K562 (cell line): ENCODE measurements at regions not wholly inside any gene's neighbourhood (a gene's known extent, or its start where the extent isn't known, plus 50 kb on each side); places are given as distances from the start of the nearest gene placed in this dataset.
A peak's percentile ranks its signal among the peaks of the same experiment; 100 is the strongest.

Source experiments
- ATAC-seq: fragments of 200-7000 bp; cut with Tn5 transposase; 3 replicates; pipeline ENCODE4 v1.9.1; 2020; ENCODE audit warnings: moderate library complexity
- BruUV-seq: library from RNA; stranded (reverse); fragments of 400-500 nt; replicated peaks from 2 replicates; lab custom pipeline; 2021; lab: Mats Ljungman, UMichigan
- CTCF ChIA-PET: fragments of 300-600 bp; formaldehyde crosslinking; extraction: SDS; loops from one replicate; lab custom pipeline; 2021; ENCODE audit warnings: low intra/inter-chr PET ratio; lab: Yijun Ruan, JAX
- POLR2A ChIA-PET: fragments of 300-600, 350-650 bp; sonication (Branson Sonifier 250); formaldehyde crosslinking; extraction: SDS; loops from one replicate; lab custom pipeline; 2021; ENCODE audit warnings: antibody characterized with exemption, inconsistent platforms; lab: Yijun Ruan, JAX
- DNase-seq, 4 experiments: peaks; one replicate each; pipeline versions ENCODE4 v3.0.0 to v3.0.0-alpha.2; 2011 to 2018; ENCODE audit warnings: low spot score in 3 of 4, mixed read lengths in 3 of 4; ENCODE audit errors: extremely low read depth in 1 of 4
- FAIRE-seq: peaks from 2 replicates; lab custom pipeline; 2011; peaks lifted over from hg19 to GRCh38; lab: Jason Lieb, UNC
- H2AFZ ChIP-seq: 2 replicates; pipeline ENCODE4 v1.6.0; 2011; ENCODE audit warnings: low read depth, low read length, control low read depth, inconsistent platforms
- H3K27ac ChIP-seq: fragments of 200-600 bp; 3 replicates; pipeline ENCODE4 v1.8.0; 2011; ENCODE audit warnings: low read depth, mild to moderate bottlenecking, control low read depth, inconsistent platforms, low read length, moderate library complexity, mixed read lengths; ENCODE audit errors: extremely low read depth
- H3K27me3 ChIP-seq, 2 experiments: fragments of 300-600 bp in 1 of 2; 2 replicates in 1 of 2; 3 replicates in 1 of 2; pipeline versions ENCODE4 v1.6.0 to v1.8.0; 2011; ENCODE audit warnings: inconsistent platforms in 2 of 2, low read length in 2 of 2, mild to moderate bottlenecking in 1 of 2, mixed read lengths in 1 of 2, moderate library complexity in 1 of 2; ENCODE audit not compliant: control insufficient read depth in 2 of 2, insufficient read depth in 2 of 2
- H3K36me3 ChIP-seq: fragments of 300-600 bp; 3 replicates; pipeline ENCODE4 v1.8.0; 2011; ENCODE audit warnings: mild to moderate bottlenecking, low read length, inconsistent platforms; ENCODE audit not compliant: control insufficient read depth, insufficient read depth
- H3K4me1 ChIP-seq, 2 experiments: fragments of 200-600 bp in 1 of 2; replicated peaks in 1 of 2; 2 replicates in 1 of 2; 3 replicates in 1 of 2; pipeline versions ENCODE4 v1.5.1 to v1.8.0; 2011; ENCODE audit warnings: inconsistent platforms in 2 of 2, low read length in 2 of 2, mild to moderate bottlenecking in 1 of 2, mixed read lengths in 1 of 2, moderate library complexity in 1 of 2; ENCODE audit not compliant: control insufficient read depth in 2 of 2, insufficient read depth in 2 of 2
- H3K4me2 ChIP-seq: 2 replicates; pipeline ENCODE4 v1.6.1; 2011; ENCODE audit warnings: low read length, control low read depth, inconsistent platforms, mixed read lengths; ENCODE audit not compliant: insufficient read depth
- H3K4me3 ChIP-seq: fragments of 200-600 bp; sonication (generic), shearing (Covaris generic); 2 replicates; pipeline ENCODE4 v1.5.1; 2016; ENCODE audit warnings: control low read depth, inconsistent platforms
- H3K79me2 ChIP-seq: fragments of 200-600 bp; 3 replicates; pipeline ENCODE4 v1.8.0; 2011; ENCODE audit warnings: low read length, inconsistent platforms; ENCODE audit not compliant: control insufficient read depth, insufficient read depth
- H3K9ac ChIP-seq, 2 experiments: 2 replicates each; pipeline versions ENCODE4 v1.6.0 to v1.6.1; 2011; ENCODE audit warnings: low read depth in 2 of 2, low read length in 2 of 2, control low read depth in 1 of 2, inconsistent platforms in 1 of 2, mild to moderate bottlenecking in 1 of 2, mixed read lengths in 1 of 2; ENCODE audit not compliant: insufficient read depth in 1 of 2
- H3K9me1 ChIP-seq: one replicate; pipeline ENCODE4 v1.6.0; 2011; ENCODE audit warnings: inconsistent platforms, mild to moderate bottlenecking, low read length, moderate library complexity; ENCODE audit not compliant: control insufficient read depth, insufficient read depth
- H3K9me3 ChIP-seq: replicated peaks from 2 replicates; pipeline ENCODE4 v1.5.1; 2011; ENCODE audit warnings: low read depth, low read length, inconsistent platforms; ENCODE audit not compliant: control insufficient read depth, insufficient read depth
- H4K20me1 ChIP-seq: replicated peaks from 2 replicates; pipeline ENCODE4 v1.6.1; 2011; ENCODE audit warnings: low read length, inconsistent platforms, mixed read lengths; ENCODE audit not compliant: control insufficient read depth, insufficient read depth
- ARID2 ChIP-seq: fragments of 450-650 bp; IDR thresholded peaks from 2 replicates; pipeline ENCODE4 v1.6.1; 2017; ENCODE audit warnings: antibody characterized with exemption, mild to moderate bottlenecking
- SRF ChIP-seq, 2 experiments: fragments of 250-450, 450-650 bp in 1 of 2; sonication (Bioruptor Pico) in 1 of 2; sonication (generic) in 1 of 2; formaldehyde crosslinking; IDR thresholded peaks; 2 replicates each; pipeline versions ENCODE4 v1.5.0 to v1.5.1; 2020 to 2022; ENCODE audit warnings: mild to moderate bottlenecking in 1 of 2, missing genetic modification reagents in 1 of 2
- TGIF2 ChIP-seq: sonication (generic); formaldehyde crosslinking; IDR thresholded peaks from 2 replicates; pipeline ENCODE4 v1.8.1; 2022; ENCODE audit warnings: mild to moderate bottlenecking, missing genetic modification reagents, moderate library complexity
- THRAP3 ChIP-seq: fragments of 450-650 bp; IDR thresholded peaks from 2 replicates; pipeline ENCODE4 v1.6.1; 2016; ENCODE audit warnings: mild to moderate bottlenecking, inconsistent platforms, borderline replicate concordance
- YBX1 ChIP-seq: fragments of 450-650 bp; IDR thresholded peaks from 2 replicates; pipeline ENCODE4 v1.7.1; 2016; ENCODE audit warnings: mild to moderate bottlenecking
- WGBS: fragments of 100-300 bp; shearing (Covaris generic); methylation state at CpG from one replicate; pipeline ENCODE4 v1.1.6; 2016; ENCODE audit warnings: low coverage, mixed read lengths; ENCODE audit not compliant: insufficient coverage; ENCODE audit errors: missing lambda C conversion rate; 5-methylcytosine and 5-hydroxymethylcytosine counted together
- in situ Hi-C: fragments of 300-500 bp; cut with MboI; formaldehyde crosslinking; loops from 4 replicates; pipeline ENCODE4 v1.15.0; 2018; ENCODE audit warnings: inconsistent platforms, mixed read lengths
- intact Hi-C: fragments of 100-400 bp; cut with micrococcal nuclease; formaldehyde crosslinking; loops from 2 replicates; pipeline ENCODE4 v1.14.2; 2022
- TF ChIP-seq, protein P1 (sequence below): fragments of 250-450 bp; sonication (Bioruptor Pico); IDR thresholded peaks from 2 replicates; pipeline ENCODE4 v1.4.0; 2020; ENCODE audit warnings: mild to moderate bottlenecking
- TF ChIP-seq, protein P2 (sequence below): fragments of 450-650 bp; formaldehyde crosslinking; IDR thresholded peaks from 2 replicates; pipeline ENCODE4 v1.4.0; 2020; ENCODE audit warnings: mild to moderate bottlenecking, moderate library complexity

DNA sequence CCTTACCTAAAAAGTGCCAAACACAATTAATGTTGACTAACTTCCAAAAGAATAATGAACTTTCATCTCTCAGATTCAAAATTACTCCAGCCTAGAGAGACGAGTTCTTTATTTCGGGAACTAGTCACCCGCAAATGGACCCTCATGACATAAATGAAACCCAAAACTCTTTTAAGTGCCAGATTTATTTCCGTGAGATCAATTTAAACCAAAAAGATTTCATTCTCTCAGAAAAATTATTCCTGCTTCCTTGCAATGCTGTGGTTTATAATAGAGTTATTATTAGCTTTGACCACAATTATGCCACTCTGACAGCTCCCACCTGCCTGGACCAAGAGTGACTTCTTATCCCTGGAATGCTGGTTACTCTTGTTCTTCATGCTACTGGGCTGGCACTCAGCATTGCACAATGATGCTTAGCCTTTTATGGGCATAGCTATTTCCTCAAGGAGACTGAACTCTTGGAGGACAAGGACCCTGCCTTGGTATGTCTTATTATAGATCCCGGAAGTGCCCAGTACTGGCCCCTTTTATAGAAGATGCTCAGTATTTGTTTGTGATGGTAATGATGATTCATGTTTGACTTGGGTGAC, 183.5 kb downstream of the SNX18 start:
- Histone ChIP-seq H3K4me3 (no peak overlapping the region), H3K4me1 (no peaks in the 10 kb centered on the region)
- TF ChIP-seq ARID2: no peak
- TF ChIP-seq TGIF2 (CRISPR knock-in tag): no peak
- TF ChIP-seq, protein P1, sequence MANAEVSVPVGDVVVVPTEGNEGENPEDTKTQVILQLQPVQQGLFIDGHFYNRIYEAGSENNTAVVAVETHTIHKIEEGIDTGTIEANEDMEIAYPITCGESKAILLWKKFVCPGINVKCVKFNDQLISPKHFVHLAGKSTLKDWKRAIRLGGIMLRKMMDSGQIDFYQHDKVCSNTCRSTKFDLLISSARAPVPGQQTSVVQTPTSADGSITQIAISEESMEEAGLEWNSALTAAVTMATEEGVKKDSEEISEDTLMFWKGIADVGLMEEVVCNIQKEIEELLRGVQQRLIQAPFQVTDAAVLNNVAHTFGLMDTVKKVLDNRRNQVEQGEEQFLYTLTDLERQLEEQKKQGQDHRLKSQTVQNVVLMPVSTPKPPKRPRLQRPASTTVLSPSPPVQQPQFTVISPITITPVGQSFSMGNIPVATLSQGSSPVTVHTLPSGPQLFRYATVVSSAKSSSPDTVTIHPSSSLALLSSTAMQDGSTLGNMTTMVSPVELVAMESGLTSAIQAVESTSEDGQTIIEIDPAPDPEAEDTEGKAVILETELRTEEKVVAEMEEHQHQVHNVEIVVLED (CRISPR knock-in tag): no peak
- TF ChIP-seq YBX1: no peak
- TF ChIP-seq, protein P2, sequence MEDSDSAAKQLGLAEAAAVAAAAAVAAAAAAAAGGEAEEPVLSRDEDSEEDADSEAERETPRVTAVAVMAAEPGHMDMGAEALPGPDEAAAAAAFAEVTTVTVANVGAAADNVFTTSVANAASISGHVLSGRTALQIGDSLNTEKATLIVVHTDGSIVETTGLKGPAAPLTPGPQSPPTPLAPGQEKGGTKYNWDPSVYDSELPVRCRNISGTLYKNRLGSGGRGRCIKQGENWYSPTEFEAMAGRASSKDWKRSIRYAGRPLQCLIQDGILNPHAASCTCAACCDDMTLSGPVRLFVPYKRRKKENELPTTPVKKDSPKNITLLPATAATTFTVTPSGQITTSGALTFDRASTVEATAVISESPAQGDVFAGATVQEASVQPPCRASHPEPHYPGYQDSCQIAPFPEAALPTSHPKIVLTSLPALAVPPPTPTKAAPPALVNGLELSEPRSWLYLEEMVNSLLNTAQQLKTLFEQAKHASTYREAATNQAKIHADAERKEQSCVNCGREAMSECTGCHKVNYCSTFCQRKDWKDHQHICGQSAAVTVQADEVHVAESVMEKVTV (CRISPR knock-in tag): no peak
- TF ChIP-seq SRF (CRISPR knock-in tag; IDR thresholded peaks at IDR 0.05): peak in 1 of 2 experiments; percentile 41; a peak in 1 of 4 replicates
- no peak for TF ChIP-seq THRAP3
- TF ChIP-seq, all 486 proteins: peak for 1
- in situ Hi-C loops: no loop called here
- intact Hi-C loops: no loop called here
- no peaks in the 10 kb centered on the region for H3K9me1 ChIP-seq
- H2AFZ ChIP-seq: no peak overlapping the region
- no peaks in the 10 kb centered on the region for H3K79me2 ChIP-seq
- no peak for FAIRE-seq
- ChIA-PET POLR2A (no interaction called here), CTCF (no interaction called here)
- H4K20me1 ChIP-seq: no peaks in the 10 kb centered on the region
- H3K27ac ChIP-seq: no peak overlapping the region
- H3K9me3 ChIP-seq: no peaks in the 10 kb centered on the region
- WGBS: 76% methylated on average over 5 of the region's 5 CpGs
- no peaks in the 10 kb centered on the region; the same call in 2 of the 3 replicates for H3K36me3 ChIP-seq
- no peak overlapping the region for H3K9ac ChIP-seq
- H3K27me3 ChIP-seq: no peaks in the 10 kb centered on the region
- no peak overlapping the region for H3K4me2 ChIP-seq
- BruUV-seq: no TSS peak
- ATAC-seq: no peak
- DNase-seq: no peak
